Lung (tissue), 11 donors: ENCODE measurements at regions not wholly inside any gene's neighbourhood (a gene's known extent, or its start where the extent isn't known, plus 50 kb on each side); places are given as distances from the start of the nearest gene placed in this dataset.

Source experiments
- ATAC-seq: fragments of 200-7000 bp; cut with Tn5 transposase; one replicate; pipeline ENCODE4 v1.9.1; 2020; ENCODE audit warnings: moderate number of reproducible peaks; ENCODE audit not compliant: insufficient read depth, low FRiP score
- DNase-seq, 3 donors: peaks; one replicate each; pipeline ENCODE4 v3.0.0-alpha.2; 2013 to 2017
- H3K27ac ChIP-seq, 2 donors: one replicate each; pipeline ENCODE4 v1.5.1; 2013; ENCODE audit warnings: mild to moderate bottlenecking in 2 of 2, moderate library complexity in 2 of 2, control low read depth in 1 of 2, inconsistent platforms in 1 of 2, low read depth in 1 of 2, low read length in 1 of 2
- H3K27me3 ChIP-seq, 3 donors: one replicate each; pipeline ENCODE4 v1.5.1; 2013; ENCODE audit warnings: low read length in 2 of 3; ENCODE audit not compliant: control insufficient read depth in 3 of 3, insufficient read depth in 3 of 3
- H3K36me3 ChIP-seq, 4 donors: one replicate each; pipeline ENCODE4 v1.5.1; 2013; ENCODE audit warnings: low read length in 4 of 4, mild to moderate bottlenecking in 1 of 4, moderate library complexity in 1 of 4; ENCODE audit not compliant: control insufficient read depth in 4 of 4, insufficient read depth in 4 of 4
- H3K4me1 ChIP-seq, 5 donors: one replicate each; pipeline ENCODE4 v1.5.1; 2013; ENCODE audit warnings: low read length in 5 of 5, mild to moderate bottlenecking in 2 of 5, moderate library complexity in 1 of 5; ENCODE audit not compliant: control insufficient read depth in 5 of 5, insufficient read depth in 5 of 5
- H3K4me3 ChIP-seq: one replicate; pipeline ENCODE4 v1.5.1; 2013; ENCODE audit warnings: mild to moderate bottlenecking, control low read depth, moderate library complexity
- H3K9ac ChIP-seq, 2 donors: one replicate each; pipeline ENCODE4 v1.5.1; 2013; ENCODE audit warnings: low read length in 2 of 2, control low read depth in 1 of 2; ENCODE audit not compliant: insufficient read depth in 1 of 2
- H3K9me3 ChIP-seq, 4 donors: one replicate each; pipeline ENCODE4 v1.5.1; 2013; ENCODE audit warnings: low read length in 3 of 4, mild to moderate bottlenecking in 1 of 4, moderate library complexity in 1 of 4; ENCODE audit not compliant: control insufficient read depth in 4 of 4, insufficient read depth in 3 of 4
- WGBS, 2 donors: extraction: QIAGEN DNeasy Blood & Tissue Kit; methylation state at CpG; one replicate each; pipeline ENCODE4 v1.1.7; 2013; 5-methylcytosine and 5-hydroxymethylcytosine counted together
- TF ChIP-seq, protein P1 (sequence below): IDR thresholded peaks from 2 replicates; pipeline ENCODE4 v1.5.1; 2012; ENCODE audit warnings: mild to moderate bottlenecking; ENCODE audit errors: control extremely low read depth, extremely low read depth
- donor health status: control.
- donor health status: control.
- donor health status: Bipolar disorder and iron deficiency.
- donor health status: healthy.
- donor health status: DM: yes; HTN: yes; CAD: no.

DNA sequence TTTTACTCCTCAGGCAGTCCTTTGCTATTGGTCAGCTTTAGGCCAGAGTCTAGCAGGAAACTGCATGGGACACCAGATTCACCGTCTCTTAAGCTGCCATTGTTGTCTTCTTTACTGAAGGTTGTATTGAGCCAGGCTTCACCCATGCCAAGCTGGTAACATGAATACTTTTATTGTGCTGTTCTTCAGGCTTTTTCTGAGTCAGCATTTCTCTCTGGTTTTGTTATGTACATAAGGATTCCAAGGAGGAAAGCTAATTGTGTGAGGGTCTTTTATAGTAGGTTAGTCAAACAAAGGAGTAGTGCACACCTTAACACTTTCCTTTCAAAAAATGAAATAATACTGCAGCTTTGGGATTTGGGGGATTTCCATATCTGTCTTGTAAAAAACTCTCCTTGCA, 252.8 kb downstream of the JRKL start:
- no peaks in the 10 kb centered on the region for H3K27me3 ChIP-seq
- WGBS, 2 donors: 84 to 90% methylated on average over 1 of the region's 1 CpG
- no peaks in the 10 kb centered on the region for H3K9me3 ChIP-seq
- no peaks in the 10 kb centered on the region for H3K36me3 ChIP-seq
- H3K4me1 ChIP-seq: no peaks in the 10 kb centered on the region
- no peak for ATAC-seq
- H3K9ac ChIP-seq: no peak overlapping the region
- no peak for DNase-seq
- TF ChIP-seq, protein P1, sequence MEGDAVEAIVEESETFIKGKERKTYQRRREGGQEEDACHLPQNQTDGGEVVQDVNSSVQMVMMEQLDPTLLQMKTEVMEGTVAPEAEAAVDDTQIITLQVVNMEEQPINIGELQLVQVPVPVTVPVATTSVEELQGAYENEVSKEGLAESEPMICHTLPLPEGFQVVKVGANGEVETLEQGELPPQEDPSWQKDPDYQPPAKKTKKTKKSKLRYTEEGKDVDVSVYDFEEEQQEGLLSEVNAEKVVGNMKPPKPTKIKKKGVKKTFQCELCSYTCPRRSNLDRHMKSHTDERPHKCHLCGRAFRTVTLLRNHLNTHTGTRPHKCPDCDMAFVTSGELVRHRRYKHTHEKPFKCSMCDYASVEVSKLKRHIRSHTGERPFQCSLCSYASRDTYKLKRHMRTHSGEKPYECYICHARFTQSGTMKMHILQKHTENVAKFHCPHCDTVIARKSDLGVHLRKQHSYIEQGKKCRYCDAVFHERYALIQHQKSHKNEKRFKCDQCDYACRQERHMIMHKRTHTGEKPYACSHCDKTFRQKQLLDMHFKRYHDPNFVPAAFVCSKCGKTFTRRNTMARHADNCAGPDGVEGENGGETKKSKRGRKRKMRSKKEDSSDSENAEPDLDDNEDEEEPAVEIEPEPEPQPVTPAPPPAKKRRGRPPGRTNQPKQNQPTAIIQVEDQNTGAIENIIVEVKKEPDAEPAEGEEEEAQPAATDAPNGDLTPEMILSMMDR: no peak
- no peak overlapping the region for H3K4me3 ChIP-seq
- H3K27ac ChIP-seq: no peak overlapping the region

DNA sequence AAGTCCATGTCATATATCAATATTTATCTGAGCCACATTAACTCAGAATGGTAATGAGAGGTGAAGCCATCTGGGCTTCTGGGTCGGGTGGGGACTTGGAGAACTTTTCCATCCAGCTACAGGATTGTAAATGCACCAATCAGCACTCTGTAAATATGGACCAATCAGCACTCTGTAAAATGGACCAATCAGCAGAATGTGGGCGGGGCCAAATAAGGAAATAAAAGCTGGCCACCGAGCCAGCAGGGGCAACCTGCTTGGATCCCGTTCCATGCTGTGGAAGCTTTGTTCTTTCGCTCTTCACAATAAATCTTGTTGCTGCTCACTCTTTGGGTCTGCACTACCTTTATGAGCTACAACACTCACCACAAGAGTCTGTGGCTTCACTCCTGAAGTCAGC, 253.4 kb downstream of the JRKL start:
- Histone ChIP-seq H3K4me3 (no peak overlapping the region), H3K27me3 (no peaks in the 10 kb centered on the region), H3K9me3 (no peaks in the 10 kb centered on the region), H3K9ac (no peak overlapping the region), H3K27ac (no peak overlapping the region), H3K36me3 (no peaks in the 10 kb centered on the region), H3K4me1 (no peaks in the 10 kb centered on the region)
- WGBS, 2 donors: 84% methylated on average over 5 of the region's 5 CpGs
- TF ChIP-seq, protein P1: no peak
- no peak for DNase-seq
- ATAC-seq: no peak

DNA sequence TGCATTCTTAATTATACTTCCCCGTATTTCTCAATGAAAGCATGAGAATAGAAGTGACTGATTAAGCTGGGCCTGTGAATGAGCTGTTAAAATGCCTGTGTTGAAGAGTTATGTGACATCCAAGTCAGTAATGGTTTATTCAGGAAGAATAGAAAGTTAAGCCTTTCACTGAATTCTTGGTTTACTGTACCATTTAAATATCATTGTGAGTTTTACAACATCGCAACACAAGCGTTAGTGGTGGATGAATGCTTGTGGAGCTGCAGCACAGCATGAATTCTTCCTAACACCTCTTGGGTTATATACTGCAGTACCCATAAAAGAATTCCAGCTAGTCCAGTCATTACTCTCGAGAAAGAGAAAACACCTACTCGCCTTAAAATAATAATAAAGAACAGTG, 257.8 kb downstream of the JRKL start:
- H3K27ac ChIP-seq: no peak overlapping the region
- no peak overlapping the region for H3K9ac ChIP-seq
- ATAC-seq: no peak
- no peak for DNase-seq
- H3K4me3 ChIP-seq: no peak overlapping the region
- no peaks in the 10 kb centered on the region for H3K36me3 ChIP-seq
- 73 to 79% methylated on average over 5 of the region's 5 CpGs for WGBS, 2 donors
- no peaks in the 10 kb centered on the region for H3K4me1 ChIP-seq
- TF ChIP-seq, protein P1: no peak
- no peaks in the 10 kb centered on the region for H3K9me3 ChIP-seq
- no peaks in the 10 kb centered on the region for H3K27me3 ChIP-seq

GRCh38 chr11:96648991-96649390, 259.2 kb downstream of the JRKL start:
- DNase-seq (no peak), ATAC-seq (no peak)
- TF ChIP-seq, protein P1: no peak
- no peaks in the 10 kb centered on the region for H3K36me3 ChIP-seq
- no peak overlapping the region for H3K27ac ChIP-seq
- no peak overlapping the region for H3K4me3 ChIP-seq
- H3K9ac ChIP-seq: no peak overlapping the region
- no peaks in the 10 kb centered on the region for H3K4me1 ChIP-seq
- H3K27me3 ChIP-seq: no peaks in the 10 kb centered on the region
- WGBS, 2 donors: 74 to 78% methylated on average over 2 of the region's 2 CpGs
- H3K9me3 ChIP-seq: no peaks in the 10 kb centered on the region
